ENCODE measurements at regions not wholly inside any gene's neighbourhood (a gene's known extent, or its start where the extent isn't known, plus 50 kb on each side); places are given as distances from the start of the nearest gene placed in this dataset.

GRCh38 chr7:80303315-80303714 lies 168.7 kb downstream of the GNAI1 start:
- H3K9ac ChIP-seq (replicated peaks; ENCODE audit: extremely low read depth, insufficient read depth, low read length), result no peak overlapping the region
- H3K4me1 ChIP-seq (ENCODE audit: control insufficient read depth, extremely low read depth, insufficient read depth, low read length), result no peaks in the 10 kb centered on the region
- no peaks in the 10 kb centered on the region for H3K9me3 ChIP-seq (replicated peaks; ENCODE audit: control insufficient read depth, insufficient read depth, low read length)
- ChIA-PET CTCF (interaction anchor here (0.5 kb wide), 1 partner anchor 1467 kb away, joined by 3 read pairs; no protein-coding TSS in a partner anchor), POLR2A (no interaction called here)
- no peak overlapping the region for H2AFZ ChIP-seq (ENCODE audit: low read depth, low read length)
- BruUV-seq (replicated peaks), result no TSS peak
- H3K4me3 ChIP-seq (replicated peaks in 1 of 3; ENCODE audit: insufficient read depth in 1 of 3, low read depth in 1 of 3, low read length in 3 of 3), result no peak overlapping the region
- H3K4me2 ChIP-seq (ENCODE audit: insufficient read depth, low read length), result no peak overlapping the region
- DNase-seq (ENCODE audit: low read depth, low spot score) (no peak), FAIRE-seq (no peak)
- H3K27ac ChIP-seq (ENCODE audit: insufficient read depth, low read depth, low read length), result no peak overlapping the region
- H3K79me2 ChIP-seq (ENCODE audit: control insufficient read depth, insufficient read depth, low read length), result no peaks in the 10 kb centered on the region
- intact Hi-C loops (cut with micrococcal nuclease) (no loop called here), dilution Hi-C loops (cut with MboI; ENCODE audit: extremely low pct_ligation_motif_present, low sequenced_read_pairs) (no loop called here)
- no peaks in the 10 kb centered on the region for H3K9me1 ChIP-seq (replicated peaks; ENCODE audit: control insufficient read depth, extremely low read depth, insufficient read depth, low read length)
- no peaks in the 10 kb centered on the region for H4K20me1 ChIP-seq (replicated peaks; ENCODE audit: control insufficient read depth, extremely low read depth, insufficient read depth, low read length)
- no peaks in the 10 kb centered on the region for H3K36me3 ChIP-seq (ENCODE audit: control insufficient read depth in 2 of 2, extremely low read depth in 1 of 2, insufficient read depth in 2 of 2, low read length in 2 of 2)
- H3K27me3 ChIP-seq (ENCODE audit: control insufficient read depth in 2 of 2, insufficient read depth in 2 of 2, low read length in 2 of 2), result no peaks in the 10 kb centered on the region
- TF ChIP-seq CTCF (IDR thresholded peaks at IDR 0.05; ENCODE audit: extremely low read depth in 1 of 2, insufficient read depth in 1 of 2, low read depth in 1 of 2, low read length in 2 of 2), result no peak
- TF ChIP-seq MAX (IDR thresholded peaks at IDR 0.05; ENCODE audit: insufficient read depth, insufficient read length), result no peak
- no peak for TF ChIP-seq FOS (IDR thresholded peaks at IDR 0.05; ENCODE audit: borderline replicate concordance, insufficient read depth, low read length)
- TF ChIP-seq EZH2 (IDR thresholded peaks at IDR 0.05; ENCODE audit: borderline replicate concordance, low read depth, low read length, severe bottlenecking), result no peak
- TF ChIP-seq POLR2AphosphoS5 (IDR thresholded peaks at IDR 0.05; ENCODE audit: insufficient read depth, low read depth, low read length), result no peak
- no peak for TF ChIP-seq JUN (IDR thresholded peaks at IDR 0.05; ENCODE audit: borderline replicate concordance, insufficient read depth, insufficient read length, low read depth)
- TF ChIP-seq GATA2 (IDR thresholded peaks at IDR 0.05; ENCODE audit: insufficient read depth, insufficient read length, low read depth, low read length), result no peak
- TF ChIP-seq MYC (IDR thresholded peaks at IDR 0.05; ENCODE audit: low read depth, low read length), result no peak
- TF ChIP-seq POLR2A (IDR thresholded peaks at IDR 0.05; ENCODE audit: low read depth, low read length), result no peak

Data from endothelial cell of umbilical vein (primary cell).